H1 (cell line): ENCODE measurements at regions not wholly inside any gene's neighbourhood (a gene's known extent, or its start where the extent isn't known, plus 50 kb on each side); places are given as distances from the start of the nearest gene placed in this dataset.

Source experiments
- CTCF ChIA-PET: fragments of 300-600 bp; sonication (Branson Sonifier 250); formaldehyde crosslinking; loops from one replicate; lab custom pipeline; 2021; ENCODE audit not compliant: partially characterized antibody; lab: Charles Lee
- POLR2A ChIA-PET: fragments of 300-600 bp; sonication (Branson Sonifier 250); formaldehyde crosslinking; loops from one replicate; lab custom pipeline; 2021; ENCODE audit warnings: inconsistent platforms; ENCODE audit not compliant: partially characterized antibody; lab: Charles Lee
- DNase-seq, 2 experiments: peaks; one replicate each; pipeline versions ENCODE4 v3.0.0 to v3.0.0-alpha.2; 2010 to 2022; ENCODE audit warnings: low spot score in 2 of 2, low read depth in 1 of 2, mixed read lengths in 1 of 2
- FAIRE-seq: peaks from 2 replicates; lab custom pipeline; 2011; peaks lifted over from hg19 to GRCh38; lab: Jason Lieb, UNC
- H2AFZ ChIP-seq: 2 replicates; pipeline ENCODE4 v1.8.1; 2012; ENCODE audit warnings: low read length, inconsistent platforms
- H2AK5ac ChIP-seq: 2 replicates; pipeline ENCODE4 v1.6.1; 2013; ENCODE audit warnings: low read depth, low read length
- H2BK120ac ChIP-seq: replicated peaks from 2 replicates; pipeline ENCODE3; 2013; ENCODE audit warnings: low read depth, low read length, inconsistent platforms
- H2BK12ac ChIP-seq: 2 replicates; pipeline ENCODE4 v1.6.1; 2013; ENCODE audit warnings: low read depth, low read length
- H2BK15ac ChIP-seq: 2 replicates; pipeline ENCODE4 v1.6.1; 2013; ENCODE audit warnings: low read length
- H2BK20ac ChIP-seq: 2 replicates; pipeline ENCODE4 v1.6.1; 2013; ENCODE audit warnings: low read length
- H2BK5ac ChIP-seq: 2 replicates; pipeline ENCODE4 v1.6.1; 2013; ENCODE audit warnings: low read depth, low read length
- H3K14ac ChIP-seq: 2 replicates; pipeline ENCODE4 v1.6.1; 2013; ENCODE audit warnings: inconsistent platforms; ENCODE audit not compliant: insufficient read length
- H3K18ac ChIP-seq: 2 replicates; pipeline ENCODE4 v1.6.1; 2013; ENCODE audit warnings: low read length; ENCODE audit errors: extremely low read depth
- H3K23ac ChIP-seq: 2 replicates; pipeline ENCODE4 v1.6.1; 2013; ENCODE audit warnings: inconsistent platforms; ENCODE audit not compliant: insufficient read length
- H3K23me2 ChIP-seq: 2 replicates; pipeline ENCODE4 v1.6.1; 2013; ENCODE audit warnings: low read depth, low read length
- H3K27ac ChIP-seq: 2 replicates; pipeline ENCODE4 v1.6.1; 2011; ENCODE audit warnings: low read depth, low read length, inconsistent platforms
- H3K27me3 ChIP-seq, 4 experiments: replicated peaks in 1 of 4; 1 replicate in 1 of 4; 2 replicates in 3 of 4; pipeline versions ENCODE4 v1.6.1 to v1.8.1; 2011 to 2013; ENCODE audit warnings: low read length in 3 of 4, mild to moderate bottlenecking in 3 of 4, inconsistent platforms in 2 of 4, mixed read lengths in 2 of 4, moderate library complexity in 1 of 4; ENCODE audit not compliant: control insufficient read depth in 3 of 4, insufficient read depth in 3 of 4; ENCODE audit errors: extremely low read depth in 1 of 4
- H3K36me3 ChIP-seq, 4 experiments: 2 replicates each; pipeline versions ENCODE4 v1.6.1 to v1.8.1; 2011 to 2013; ENCODE audit warnings: mild to moderate bottlenecking in 4 of 4, low read length in 3 of 4, moderate library complexity in 2 of 4, control low read depth in 1 of 4, inconsistent platforms in 1 of 4; ENCODE audit not compliant: insufficient read depth in 4 of 4, control insufficient read depth in 2 of 4
- H3K4ac ChIP-seq: replicated peaks from 2 replicates; pipeline ENCODE3; 2013; ENCODE audit warnings: low read length, low read depth, mixed read lengths, inconsistent platforms; ENCODE audit not compliant: insufficient read length
- H3K4me1 ChIP-seq, 4 experiments: replicated peaks in 1 of 4; 1 replicate in 1 of 4; 2 replicates in 3 of 4; pipeline versions ENCODE4 v1.6.1 to v1.8.1; 2011 to 2013; ENCODE audit warnings: low read length in 3 of 4, inconsistent platforms in 2 of 4, mixed read lengths in 1 of 4; ENCODE audit not compliant: insufficient read depth in 4 of 4, control insufficient read depth in 3 of 4
- H3K4me2 ChIP-seq, 2 experiments: 2 replicates each; pipeline versions ENCODE4 v1.6.1 to v1.8.1; 2011 to 2013; ENCODE audit warnings: low read depth in 2 of 2, low read length in 2 of 2, control low read depth in 1 of 2, inconsistent platforms in 1 of 2, mild to moderate bottlenecking in 1 of 2; ENCODE audit not compliant: insufficient read depth in 1 of 2
- H3K4me3 ChIP-seq, 4 experiments: fragments of 200-600, 300-600 bp in 1 of 4; sonication (generic), shearing (Covaris generic), sonication (Bioruptor Twin) in 1 of 4; 2 replicates each; pipeline versions ENCODE4 v1.5.1 to v1.8.1; 2011 to 2016; ENCODE audit warnings: low read length in 4 of 4, low read depth in 3 of 4, control low read depth in 2 of 4, inconsistent platforms in 2 of 4, mild to moderate bottlenecking in 2 of 4, mixed read lengths in 1 of 4, moderate library complexity in 1 of 4; ENCODE audit not compliant: insufficient read depth in 2 of 4; ENCODE audit errors: extremely low read depth in 1 of 4
- H3K56ac ChIP-seq: replicated peaks from 2 replicates; pipeline ENCODE3; 2013; ENCODE audit warnings: low read depth, mild to moderate bottlenecking, mixed read lengths, low read length, inconsistent platforms; ENCODE audit not compliant: insufficient read length
- H3K79me1 ChIP-seq: 2 replicates; pipeline ENCODE4 v1.6.1; 2013; ENCODE audit warnings: low read depth, low read length, control low read depth
- H3K79me2 ChIP-seq, 2 experiments: 2 replicates each; pipeline versions ENCODE4 v1.6.1 to v1.8.1; 2012 to 2013; ENCODE audit warnings: low read length in 2 of 2, mild to moderate bottlenecking in 2 of 2, inconsistent platforms in 1 of 2; ENCODE audit not compliant: insufficient read depth in 2 of 2, control insufficient read depth in 1 of 2
- H3K9ac ChIP-seq, 4 experiments: replicated peaks in 1 of 4; 1 replicate in 1 of 4; 2 replicates in 3 of 4; pipeline versions ENCODE4 v1.6.1 to v1.8.1; 2011 to 2013; ENCODE audit warnings: low read depth in 3 of 4, low read length in 3 of 4, control low read depth in 2 of 4, mild to moderate bottlenecking in 2 of 4, moderate library complexity in 2 of 4, inconsistent platforms in 1 of 4; ENCODE audit errors: extremely low read depth in 1 of 4
- H3K9me3 ChIP-seq, 2 experiments: 2 replicates each; pipeline versions ENCODE4 v1.6.1 to v1.8.1; 2012 to 2013; ENCODE audit warnings: mild to moderate bottlenecking in 2 of 2, moderate library complexity in 2 of 2, control low read depth in 1 of 2, inconsistent platforms in 1 of 2, low read depth in 1 of 2, low read length in 1 of 2, mixed read lengths in 1 of 2; ENCODE audit not compliant: insufficient read depth in 2 of 2
- H4K20me1 ChIP-seq, 2 experiments: replicated peaks in 1 of 2; 2 replicates each; pipeline versions ENCODE3 to v1.8.1; 2011 to 2013; ENCODE audit warnings: inconsistent platforms in 2 of 2, low read length in 2 of 2, mild to moderate bottlenecking in 1 of 2; ENCODE audit not compliant: insufficient read depth in 2 of 2, control insufficient read depth in 1 of 2
- H4K5ac ChIP-seq: 2 replicates; pipeline ENCODE4 v1.6.1; 2013; ENCODE audit warnings: low read length, low read depth, mixed read lengths, inconsistent platforms; ENCODE audit not compliant: insufficient read length
- H4K8ac ChIP-seq: 2 replicates; pipeline ENCODE4 v1.8.0; 2013; ENCODE audit warnings: mild to moderate bottlenecking, moderate library complexity, low read length, inconsistent platforms; ENCODE audit not compliant: insufficient read depth; ENCODE audit errors: extremely low read depth
- H4K91ac ChIP-seq: replicated peaks from 2 replicates; pipeline ENCODE3; 2013; ENCODE audit warnings: low read length, mixed read lengths, inconsistent platforms; ENCODE audit not compliant: insufficient read length
- GABPA ChIP-seq: IDR thresholded peaks from 2 replicates; pipeline ENCODE4 v1.6.1; 2011; ENCODE audit warnings: mild to moderate bottlenecking, low read length, moderate library complexity, borderline replicate concordance; ENCODE audit not compliant: insufficient read depth
- WGBS, 2 experiments: shearing (Covaris generic) in 1 of 2; methylation state at CpG; one replicate each; pipeline versions ENCODE4 v1.1.6 to v1.1.7; 2013 to 2015; ENCODE audit warnings: low lambda C conversion rate in 2 of 2, mixed read lengths in 2 of 2, inconsistent platforms in 1 of 2, low coverage in 1 of 2, missing lambda C conversion rate in 1 of 2; ENCODE audit not compliant: insufficient replicate concordance in 2 of 2, insufficient coverage in 1 of 2, insufficient read length in 1 of 2; ENCODE audit errors: extremely low coverage in 1 of 2, missing lambda C conversion rate in 1 of 2; 5-methylcytosine and 5-hydroxymethylcytosine counted together

DNA sequence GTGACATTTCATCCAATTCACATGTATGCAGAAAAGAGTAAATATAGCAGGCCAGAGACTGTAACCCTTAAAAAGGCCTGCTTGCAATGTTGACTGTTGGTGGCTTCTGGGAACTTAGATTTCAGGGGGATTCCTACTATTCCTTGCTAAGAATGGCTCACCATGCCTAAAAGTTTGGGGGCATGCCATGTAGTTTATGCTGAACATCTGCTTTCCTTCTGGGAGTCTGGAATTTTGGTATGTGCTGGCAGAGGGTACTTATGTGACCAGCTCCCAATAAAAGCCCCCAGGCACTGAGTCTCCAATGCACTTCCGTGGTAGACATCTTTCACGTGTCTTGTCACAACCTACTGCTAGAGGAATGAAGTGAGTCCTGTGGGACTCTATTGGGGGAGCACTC, 88.4 kb upstream of the PCDH8 start:
- H2BK15ac ChIP-seq: no peak overlapping the region
- no peak overlapping the region for H3K27ac ChIP-seq
- H2AK5ac ChIP-seq: no peak overlapping the region
- no peak overlapping the region for H4K5ac ChIP-seq
- H3K79me1 ChIP-seq: no peaks in the 10 kb centered on the region
- H3K23ac ChIP-seq: no peak overlapping the region
- WGBS, 2 experiments: 92% methylated on average over 2 of the region's 2 CpGs; no CpG with 5 or more reads in 1 of the 2 experiments
- no peak for DNase-seq
- H4K91ac ChIP-seq: no peak overlapping the region
- H2BK20ac ChIP-seq: no peak overlapping the region
- no peaks in the 10 kb centered on the region for H3K36me3 ChIP-seq
- no peaks in the 10 kb centered on the region for H3K23me2 ChIP-seq
- no peak overlapping the region for H2BK12ac ChIP-seq
- ChIA-PET POLR2A (no interaction called here), CTCF (interaction anchor here (0.5 to 0.6 kb wide), 3 partner anchors 11 to 267 kb away, joined by 3 to 5 read pairs (median 3); no protein-coding TSS in a partner anchor)
- H3K4me2 ChIP-seq: no peak overlapping the region
- H3K4ac ChIP-seq: no peak overlapping the region
- no peak overlapping the region for H2AFZ ChIP-seq
- H2BK5ac ChIP-seq: no peak overlapping the region
- H3K18ac ChIP-seq: no peak overlapping the region
- H3K14ac ChIP-seq: no peak overlapping the region
- no peaks in the 10 kb centered on the region for H3K27me3 ChIP-seq
- H3K79me2 ChIP-seq: no peaks in the 10 kb centered on the region
- H3K9me3 ChIP-seq: no peaks in the 10 kb centered on the region
- H3K4me1 ChIP-seq: no peaks in the 10 kb centered on the region
- H4K8ac ChIP-seq: no peak overlapping the region; the same call in 1 of the 2 replicates
- no peak for FAIRE-seq
- H3K56ac ChIP-seq: no peak overlapping the region
- no peak overlapping the region for H3K9ac ChIP-seq
- H3K4me3 ChIP-seq: no peak overlapping the region
- H4K20me1 ChIP-seq: no peaks in the 10 kb centered on the region
- no peak overlapping the region for H2BK120ac ChIP-seq
- TF ChIP-seq GABPA: no peak
